ENCODE measurements at regions not wholly inside any gene's neighbourhood (a gene's known extent, or its start where the extent isn't known, plus 50 kb on each side); places are given as distances from the start of the nearest gene placed in this dataset.

- no peak for DNase-seq (ENCODE audit: low read depth in 1 of 2, low spot score in 1 of 2)
- H3K27ac ChIP-seq (replicated peaks), result no peak overlapping the region
- no peaks in the 10 kb centered on the region for H3K27me3 ChIP-seq (ENCODE audit: insufficient read depth, poor library complexity, severe bottlenecking)
- TF ChIP-seq POLR2AphosphoS5 (IDR thresholded peaks at IDR 0.05; ENCODE audit: low read depth) (no peak), GABPA (IDR thresholded peaks at IDR 0.05; ENCODE audit: low read depth) (no peak), SPI1 (IDR thresholded peaks at IDR 0.05; ENCODE audit: borderline replicate concordance, low read depth) (no peak)
- TF ChIP-seq, protein P1, sequence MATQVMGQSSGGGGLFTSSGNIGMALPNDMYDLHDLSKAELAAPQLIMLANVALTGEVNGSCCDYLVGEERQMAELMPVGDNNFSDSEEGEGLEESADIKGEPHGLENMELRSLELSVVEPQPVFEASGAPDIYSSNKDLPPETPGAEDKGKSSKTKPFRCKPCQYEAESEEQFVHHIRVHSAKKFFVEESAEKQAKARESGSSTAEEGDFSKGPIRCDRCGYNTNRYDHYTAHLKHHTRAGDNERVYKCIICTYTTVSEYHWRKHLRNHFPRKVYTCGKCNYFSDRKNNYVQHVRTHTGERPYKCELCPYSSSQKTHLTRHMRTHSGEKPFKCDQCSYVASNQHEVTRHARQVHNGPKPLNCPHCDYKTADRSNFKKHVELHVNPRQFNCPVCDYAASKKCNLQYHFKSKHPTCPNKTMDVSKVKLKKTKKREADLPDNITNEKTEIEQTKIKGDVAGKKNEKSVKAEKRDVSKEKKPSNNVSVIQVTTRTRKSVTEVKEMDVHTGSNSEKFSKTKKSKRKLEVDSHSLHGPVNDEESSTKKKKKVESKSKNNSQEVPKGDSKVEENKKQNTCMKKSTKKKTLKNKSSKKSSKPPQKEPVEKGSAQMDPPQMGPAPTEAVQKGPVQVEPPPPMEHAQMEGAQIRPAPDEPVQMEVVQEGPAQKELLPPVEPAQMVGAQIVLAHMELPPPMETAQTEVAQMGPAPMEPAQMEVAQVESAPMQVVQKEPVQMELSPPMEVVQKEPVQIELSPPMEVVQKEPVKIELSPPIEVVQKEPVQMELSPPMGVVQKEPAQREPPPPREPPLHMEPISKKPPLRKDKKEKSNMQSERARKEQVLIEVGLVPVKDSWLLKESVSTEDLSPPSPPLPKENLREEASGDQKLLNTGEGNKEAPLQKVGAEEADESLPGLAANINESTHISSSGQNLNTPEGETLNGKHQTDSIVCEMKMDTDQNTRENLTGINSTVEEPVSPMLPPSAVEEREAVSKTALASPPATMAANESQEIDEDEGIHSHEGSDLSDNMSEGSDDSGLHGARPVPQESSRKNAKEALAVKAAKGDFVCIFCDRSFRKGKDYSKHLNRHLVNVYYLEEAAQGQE (IDR thresholded peaks at IDR 0.05; ENCODE audit: insufficient replicate concordance, low read depth), result no peak
- TF ChIP-seq, protein P2, sequence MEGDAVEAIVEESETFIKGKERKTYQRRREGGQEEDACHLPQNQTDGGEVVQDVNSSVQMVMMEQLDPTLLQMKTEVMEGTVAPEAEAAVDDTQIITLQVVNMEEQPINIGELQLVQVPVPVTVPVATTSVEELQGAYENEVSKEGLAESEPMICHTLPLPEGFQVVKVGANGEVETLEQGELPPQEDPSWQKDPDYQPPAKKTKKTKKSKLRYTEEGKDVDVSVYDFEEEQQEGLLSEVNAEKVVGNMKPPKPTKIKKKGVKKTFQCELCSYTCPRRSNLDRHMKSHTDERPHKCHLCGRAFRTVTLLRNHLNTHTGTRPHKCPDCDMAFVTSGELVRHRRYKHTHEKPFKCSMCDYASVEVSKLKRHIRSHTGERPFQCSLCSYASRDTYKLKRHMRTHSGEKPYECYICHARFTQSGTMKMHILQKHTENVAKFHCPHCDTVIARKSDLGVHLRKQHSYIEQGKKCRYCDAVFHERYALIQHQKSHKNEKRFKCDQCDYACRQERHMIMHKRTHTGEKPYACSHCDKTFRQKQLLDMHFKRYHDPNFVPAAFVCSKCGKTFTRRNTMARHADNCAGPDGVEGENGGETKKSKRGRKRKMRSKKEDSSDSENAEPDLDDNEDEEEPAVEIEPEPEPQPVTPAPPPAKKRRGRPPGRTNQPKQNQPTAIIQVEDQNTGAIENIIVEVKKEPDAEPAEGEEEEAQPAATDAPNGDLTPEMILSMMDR (IDR thresholded peaks at IDR 0.05; ENCODE audit: insufficient read depth, low read length), result no peak
- no peak overlapping the region for H3K4me3 ChIP-seq (replicated peaks; ENCODE audit: insufficient read depth, low read length)
These were observed 356.9 kb downstream of the NFIB start for GRCh38 chr9:13957089-13957488.

GRCh38 chr9:13956107-13956506 is 357.8 kb downstream of the NFIB start:
- TF ChIP-seq GABPA (IDR thresholded peaks at IDR 0.05; ENCODE audit: low read depth), result no peak
- TF ChIP-seq POLR2AphosphoS5 (IDR thresholded peaks at IDR 0.05; ENCODE audit: low read depth), result no peak
- TF ChIP-seq SPI1 (IDR thresholded peaks at IDR 0.05; ENCODE audit: borderline replicate concordance, low read depth), result no peak
- TF ChIP-seq, protein P2 (IDR thresholded peaks at IDR 0.05; ENCODE audit: insufficient read depth, low read length), result no peak
- TF ChIP-seq, protein P1 (IDR thresholded peaks at IDR 0.05; ENCODE audit: insufficient replicate concordance, low read depth), result no peak

GRCh38 chr9:13952906-13953305 is 361.0 kb downstream of the NFIB start:
- H3K4me3 ChIP-seq (replicated peaks; ENCODE audit: insufficient read depth, low read length), result no peak overlapping the region
- TF ChIP-seq SPI1 (IDR thresholded peaks at IDR 0.05; ENCODE audit: borderline replicate concordance, low read depth) (no peak), GABPA (IDR thresholded peaks at IDR 0.05; ENCODE audit: low read depth) (no peak), POLR2AphosphoS5 (IDR thresholded peaks at IDR 0.05; ENCODE audit: low read depth) (no peak)
- TF ChIP-seq, protein P1 (IDR thresholded peaks at IDR 0.05; ENCODE audit: insufficient replicate concordance, low read depth), result no peak
- TF ChIP-seq, protein P2 (IDR thresholded peaks at IDR 0.05; ENCODE audit: insufficient read depth, low read length), result no peak
- no peak overlapping the region for H3K27ac ChIP-seq (replicated peaks)
- no peak for DNase-seq (ENCODE audit: low read depth in 1 of 2, low spot score in 1 of 2)
- H3K27me3 ChIP-seq (ENCODE audit: insufficient read depth, poor library complexity, severe bottlenecking), result no peaks in the 10 kb centered on the region

More at GRCh38 chr9:13956107-13956506, 357.8 kb downstream of the NFIB start:
- DNase-seq (ENCODE audit: low read depth in 1 of 2, low spot score in 1 of 2), result no peak
- Histone ChIP-seq H3K27ac (replicated peaks) (no peak overlapping the region), H3K27me3 (ENCODE audit: insufficient read depth, poor library complexity, severe bottlenecking) (no peaks in the 10 kb centered on the region), H3K4me3 (replicated peaks; ENCODE audit: insufficient read depth, low read length) (no peak overlapping the region)
